HG03045 (cell line): ENCODE measurements at regions not wholly inside any gene's neighbourhood (a gene's known extent, or its start where the extent isn't known, plus 50 kb on each side); places are given as distances from the start of the nearest gene placed in this dataset.
"Not testable (repeated sequence)": the region's sequence is repeated elsewhere in the genome, so short reads cannot be mapped to it uniquely, and the experiment has no call there.

Experiments
- ATAC-seq: cut with Tn5 transposase; IDR thresholded peaks from one replicate; pipeline ENCODE4 v1.9.1; 2021; ENCODE audit warnings: mild to moderate bottlenecking, moderate library complexity; ENCODE audit not compliant: unreplicated experiment

DNA sequence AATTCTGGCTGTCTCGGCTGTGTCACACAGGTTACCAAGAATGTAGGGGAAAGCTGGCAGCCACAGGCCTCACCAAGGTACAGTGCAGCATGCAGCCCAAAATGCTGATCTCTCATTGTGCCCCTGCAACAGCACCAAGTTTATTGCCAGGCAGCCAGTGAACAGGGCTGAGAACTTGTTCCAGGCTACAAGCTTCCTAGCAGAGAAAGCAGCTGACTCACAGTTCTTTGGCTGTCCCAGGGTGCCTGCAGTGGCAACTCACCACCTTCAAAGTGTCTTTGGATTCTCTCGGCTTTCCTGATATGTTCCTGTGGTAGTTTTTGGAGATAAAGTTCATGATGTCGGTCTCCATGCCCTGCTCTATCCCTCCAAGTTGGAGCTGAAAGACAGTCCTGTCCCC, 719.1 kb upstream of the ANO3 start:
- ATAC-seq, result no peak

DNA sequence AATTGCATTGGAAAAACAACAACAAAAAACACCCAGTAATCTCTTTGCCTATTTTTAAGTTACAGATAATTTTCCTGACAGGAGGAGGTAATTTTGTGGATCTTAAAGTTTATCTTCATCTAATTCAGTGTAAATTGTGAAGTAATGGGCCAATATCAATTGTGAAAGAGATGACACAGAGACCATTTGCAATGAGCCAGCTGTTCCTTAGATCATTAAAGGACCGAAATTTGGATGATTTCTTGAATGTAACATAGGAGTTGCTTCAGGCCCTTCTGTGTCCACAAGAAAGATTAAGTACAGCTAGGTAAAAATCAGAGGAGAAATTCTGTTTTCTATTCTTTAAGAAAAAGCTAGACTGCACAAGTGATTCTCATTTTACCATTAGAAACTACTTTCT, 718.5 kb upstream of the ANO3 start:
- ATAC-seq, result no peak

DNA sequence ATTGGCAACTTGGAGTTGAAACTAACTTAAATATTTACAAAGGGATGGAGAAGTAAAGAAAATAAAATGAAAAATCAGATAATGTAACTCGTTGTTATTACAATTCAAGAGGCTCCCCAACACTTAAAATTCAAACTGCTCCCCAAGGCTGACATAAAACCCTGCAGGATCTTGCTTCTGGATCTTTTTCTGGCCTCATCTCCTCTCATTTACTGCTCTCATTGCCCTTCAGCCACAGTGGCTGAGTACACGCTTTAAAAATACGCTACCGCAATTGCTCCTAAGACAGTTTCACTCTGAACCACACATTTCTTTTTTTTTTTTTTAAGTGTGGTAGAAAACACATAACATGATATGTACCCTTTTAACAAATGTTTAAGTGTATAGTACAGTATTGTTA, 718.1 kb upstream of the ANO3 start:
- no peak for ATAC-seq

DNA sequence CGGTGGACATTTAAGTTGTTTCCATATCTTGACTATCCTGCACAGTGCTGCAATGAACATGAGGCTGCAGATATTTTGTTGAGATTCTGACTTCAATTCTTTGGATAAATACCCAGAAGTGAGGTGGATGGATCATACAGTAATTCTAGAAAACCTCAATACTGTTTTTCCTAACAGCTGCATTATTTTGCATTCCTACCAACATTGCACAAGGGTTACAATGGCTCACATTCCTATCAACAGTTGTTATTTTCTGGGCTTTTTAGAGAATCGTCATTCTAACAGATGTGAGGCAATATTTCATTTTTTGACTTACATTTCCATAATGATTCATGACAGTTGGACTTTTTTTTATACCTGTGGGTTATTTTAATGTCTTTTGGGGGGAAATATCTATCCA, 716.9 kb upstream of the ANO3 start:
- no peak for ATAC-seq

DNA sequence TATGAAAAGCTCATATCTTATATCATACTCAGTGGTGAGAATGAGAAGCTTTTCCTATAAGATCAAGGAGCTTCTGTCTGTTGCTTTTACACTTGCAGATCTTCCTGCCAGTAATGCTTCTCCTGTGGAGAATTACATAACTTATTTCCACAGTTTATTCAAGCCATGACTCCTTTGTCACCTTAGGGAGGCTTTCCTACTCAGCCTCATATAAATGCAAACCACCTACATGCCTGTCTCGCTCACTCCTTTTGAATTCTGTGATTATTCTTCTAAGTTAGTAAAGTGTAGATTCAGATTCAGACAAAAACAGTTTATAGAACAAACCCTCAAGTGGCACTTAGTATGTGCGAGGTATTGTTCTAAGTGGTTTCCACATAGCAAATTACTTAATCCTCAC, 716.1 kb upstream of the ANO3 start:
- no peak for ATAC-seq

DNA sequence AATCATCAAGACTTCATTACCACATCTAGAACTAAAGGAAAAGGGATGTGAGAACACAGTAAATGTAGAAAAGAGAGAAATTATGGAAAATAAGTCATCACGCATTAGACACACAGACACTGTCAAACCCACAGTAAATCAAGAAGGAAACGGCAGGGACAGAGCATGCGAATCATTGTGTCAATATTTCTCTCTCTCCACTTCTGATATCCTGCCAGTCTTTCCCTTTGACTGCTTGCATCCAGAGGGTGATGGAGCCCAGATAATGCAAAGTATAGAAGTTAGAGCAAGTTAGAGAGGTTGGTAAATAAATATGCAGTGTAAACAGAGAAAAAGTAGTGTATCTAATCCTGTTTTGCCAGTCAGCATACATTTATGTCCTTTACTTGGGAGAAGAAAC, 706.8 kb upstream of the ANO3 start:
- ATAC-seq, result no peak

DNA sequence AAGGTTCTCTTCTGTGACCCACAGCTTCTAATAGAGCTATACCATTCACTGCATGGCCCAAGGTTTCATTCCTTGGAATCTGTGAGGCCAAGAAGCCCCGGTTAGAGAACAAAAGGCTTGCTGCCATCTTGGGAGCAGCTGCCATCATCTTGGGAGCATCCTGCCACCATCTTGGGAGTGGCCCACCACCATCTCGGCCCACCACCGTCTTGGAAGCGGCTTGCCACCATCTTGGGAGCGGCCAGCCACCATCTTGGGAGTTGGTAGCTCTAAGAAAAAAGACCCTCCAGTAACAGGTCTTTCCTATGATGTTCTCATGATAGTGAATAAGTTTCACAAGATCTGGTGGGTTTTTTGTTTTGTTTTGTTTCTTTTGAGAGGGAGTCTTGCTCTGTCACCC, 703.9 kb upstream of the ANO3 start:
- ATAC-seq, result no peak

DNA sequence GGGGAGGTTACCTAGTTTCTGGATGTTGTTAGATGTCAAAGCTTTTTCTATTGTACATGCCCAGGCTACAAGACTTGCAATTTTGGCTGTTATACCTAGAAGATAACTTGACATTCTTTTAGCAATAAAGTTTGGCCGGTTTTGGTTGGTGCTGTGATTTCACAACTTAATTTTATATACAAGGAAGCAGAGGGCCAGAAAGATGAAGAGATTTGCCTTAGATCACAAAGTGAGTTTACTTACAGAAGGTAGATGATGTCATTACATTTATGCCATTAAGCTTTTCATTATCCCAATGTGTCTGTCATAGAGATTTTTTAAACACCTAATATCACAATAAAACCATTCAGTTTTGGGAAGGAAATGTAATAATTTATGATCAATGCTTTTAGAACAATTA, 698.7 kb upstream of the ANO3 start:
- no peak for ATAC-seq

DNA sequence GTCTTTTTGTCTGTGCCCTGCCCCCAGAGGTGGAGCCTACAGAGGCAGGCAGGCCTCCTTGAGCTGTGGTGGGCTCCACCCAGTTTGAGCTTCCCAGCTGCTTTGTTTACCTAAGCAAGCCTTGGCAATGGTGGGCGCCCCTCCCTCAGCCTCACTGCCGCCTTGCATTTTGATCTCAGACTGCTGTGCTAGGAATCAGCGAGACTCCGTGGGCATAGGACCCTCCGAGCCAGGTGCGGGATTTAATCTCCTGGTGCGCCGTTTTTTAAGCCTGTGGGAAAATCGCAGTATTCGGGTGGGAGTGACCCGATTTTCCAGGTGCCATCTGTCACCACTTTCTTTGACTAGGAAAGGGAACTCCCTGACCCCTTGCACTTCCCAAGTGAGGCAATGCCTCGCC, 682.7 kb upstream of the ANO3 start:
- not testable (repeated sequence) for ATAC-seq

DNA sequence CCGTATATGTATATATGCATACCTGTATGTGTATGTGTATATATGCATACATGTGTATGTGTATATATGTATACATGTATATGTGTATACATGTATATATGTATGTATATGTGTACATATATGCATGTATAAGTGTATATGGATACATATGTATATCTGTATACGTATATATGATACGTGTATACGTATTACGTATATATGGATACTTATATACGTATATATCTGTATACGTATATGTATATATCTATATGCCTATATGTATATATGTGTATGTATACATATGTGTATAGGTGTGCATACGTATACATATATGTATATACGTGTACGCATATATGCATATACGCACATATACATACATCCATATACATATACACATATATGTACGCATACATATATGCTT, 681.6 kb upstream of the ANO3 start:
- no peak for ATAC-seq

DNA sequence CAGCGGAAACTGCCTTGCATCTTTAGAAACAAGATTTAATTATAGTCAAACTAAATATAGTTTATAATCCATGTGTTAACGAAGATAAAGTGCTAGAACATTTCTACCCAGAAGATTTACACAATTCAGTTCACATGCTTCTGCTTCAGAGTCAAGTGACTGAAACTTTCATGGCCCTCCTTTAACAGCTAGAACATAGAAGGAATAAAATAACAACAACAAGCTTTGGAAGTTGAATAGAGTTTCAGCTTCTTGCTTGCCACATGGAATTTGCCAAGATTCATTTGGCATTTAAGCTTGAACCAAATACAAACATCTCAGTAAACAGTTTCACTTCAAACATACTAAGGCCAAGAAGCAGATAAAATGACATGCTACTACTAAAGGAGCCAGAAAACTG, 676.3 kb upstream of the ANO3 start:
- ATAC-seq, result no peak

DNA sequence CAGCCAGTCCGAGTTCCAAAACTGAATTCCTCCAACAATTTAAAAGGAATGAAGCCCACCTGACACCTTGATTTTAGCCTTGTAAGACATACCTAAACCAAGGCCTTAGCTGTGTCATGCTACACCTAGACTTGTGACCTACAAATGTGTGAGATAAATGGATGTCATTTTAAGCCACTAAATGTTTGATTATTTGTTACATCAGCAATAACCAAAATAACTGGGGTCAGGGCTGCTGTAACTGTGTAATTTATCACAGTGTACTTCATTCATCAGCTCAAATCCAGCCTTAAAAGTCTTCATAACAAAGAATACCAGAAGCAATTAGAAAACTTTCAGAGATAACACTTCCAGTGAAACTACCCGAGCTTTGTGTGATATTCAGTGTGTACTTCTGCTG, 673.0 kb upstream of the ANO3 start:
- ATAC-seq, result no peak

DNA sequence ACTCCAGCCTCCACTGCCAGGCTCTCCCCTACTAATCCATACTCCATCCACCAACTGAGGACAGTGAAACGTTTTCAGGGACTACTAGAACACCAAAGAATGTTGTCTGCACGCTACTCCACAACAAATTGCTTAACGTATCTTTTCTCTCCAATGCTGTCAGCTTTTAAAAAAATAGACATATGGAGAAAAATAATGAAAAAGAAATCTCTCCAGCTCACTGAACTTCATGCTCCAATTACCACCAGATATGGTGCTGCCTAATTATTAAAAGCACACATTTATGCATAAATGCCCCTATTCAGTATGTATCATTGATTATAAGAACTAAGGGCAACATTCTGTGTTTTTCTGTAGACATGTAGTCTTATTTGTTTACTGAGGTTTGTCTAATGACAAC, 672.2 kb upstream of the ANO3 start:
- ATAC-seq, result no peak

DNA sequence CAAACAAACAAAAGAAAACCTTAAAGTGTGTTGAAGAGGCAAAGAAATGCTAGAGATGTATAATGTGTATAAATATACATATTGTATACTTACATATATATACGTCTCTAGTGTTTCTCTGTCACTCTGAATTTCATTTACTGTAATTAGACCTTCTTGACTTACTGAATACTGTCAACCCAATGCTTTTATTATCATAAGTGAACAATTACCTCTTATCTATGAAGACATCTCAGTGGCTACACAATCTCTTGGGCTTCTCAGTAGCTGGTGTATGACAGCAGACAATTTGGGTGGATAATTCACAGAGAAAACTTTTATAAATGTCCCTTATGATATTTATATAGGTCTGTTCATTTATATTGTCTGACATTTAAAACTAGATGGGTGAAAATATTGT, 664.1 kb upstream of the ANO3 start:
- no peak for ATAC-seq

DNA sequence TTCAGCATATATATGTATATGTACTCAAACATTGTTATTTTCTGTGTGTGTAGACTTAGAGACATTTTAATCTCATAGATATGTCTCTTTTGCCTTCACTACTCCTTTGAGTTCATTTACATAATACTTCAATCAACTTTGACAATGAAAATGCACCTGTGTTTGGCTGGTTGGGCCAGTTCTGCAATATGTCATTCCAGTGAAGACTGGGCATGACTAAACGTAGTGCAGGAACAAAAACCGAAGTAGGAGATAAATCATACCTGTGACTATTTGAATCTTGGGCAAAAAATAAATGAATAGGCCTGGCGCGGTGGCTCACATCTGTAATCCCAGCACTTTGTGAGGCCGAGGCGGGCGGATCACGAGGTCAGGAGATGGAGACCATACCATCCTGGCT, 640.0 kb upstream of the ANO3 start:
- no peak for ATAC-seq

DNA sequence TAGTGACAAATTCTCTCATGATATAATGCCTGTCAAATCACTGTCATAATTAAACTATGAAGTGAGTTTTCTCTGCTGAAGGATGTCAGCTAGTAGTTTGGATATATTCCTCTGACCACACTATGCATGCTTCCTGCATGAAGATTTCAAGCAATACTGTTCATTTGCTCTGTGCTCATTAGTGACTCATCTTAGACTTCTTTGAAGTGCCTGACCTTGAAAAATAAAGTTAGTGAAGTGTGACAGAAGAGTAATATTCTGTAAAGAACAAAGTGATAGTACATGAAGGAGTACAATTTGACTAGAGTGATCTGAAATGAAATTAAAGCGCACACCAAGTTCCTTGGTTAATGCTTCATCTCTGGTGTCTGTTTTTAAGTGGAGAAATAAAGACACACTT, 629.5 kb upstream of the ANO3 start:
- ATAC-seq, result no peak

DNA sequence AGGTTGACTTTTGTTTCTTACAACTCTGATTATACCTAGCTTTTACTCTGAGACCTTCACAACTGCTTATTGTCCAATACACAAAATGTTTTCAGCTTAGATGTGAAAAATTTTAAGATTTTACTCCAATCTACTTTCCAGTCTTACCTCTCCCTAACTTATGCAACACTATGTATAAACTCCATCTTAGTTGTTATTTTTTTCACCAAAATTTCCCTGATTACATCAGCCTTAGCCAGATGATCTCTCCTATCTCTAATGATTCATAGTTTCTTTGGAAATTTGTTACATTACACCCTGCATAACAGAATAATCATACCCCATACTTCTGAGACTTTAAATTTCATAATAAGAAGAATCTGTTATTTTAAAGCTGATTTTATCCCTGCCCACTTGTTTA, 621.0 kb upstream of the ANO3 start:
- no peak for ATAC-seq

DNA sequence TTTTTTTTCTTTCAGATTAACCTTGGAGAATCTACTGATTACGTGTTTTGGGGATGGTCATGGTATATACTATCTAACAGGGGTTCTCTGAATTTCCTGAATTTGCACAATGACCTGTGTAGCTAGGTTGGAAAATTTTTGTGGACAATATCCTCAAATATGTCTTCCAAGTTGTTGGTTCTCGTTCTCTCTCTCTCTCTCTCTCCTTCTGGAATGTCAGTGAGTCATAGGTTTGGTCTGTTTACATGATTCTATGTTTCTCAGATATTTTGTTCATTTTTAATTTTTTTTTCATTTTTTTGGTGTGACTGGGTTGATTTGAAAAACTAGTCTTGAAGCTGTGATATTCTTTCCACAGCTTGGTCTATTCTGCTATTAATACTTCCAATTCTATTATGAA, 604.0 kb upstream of the ANO3 start:
- no peak for ATAC-seq

DNA sequence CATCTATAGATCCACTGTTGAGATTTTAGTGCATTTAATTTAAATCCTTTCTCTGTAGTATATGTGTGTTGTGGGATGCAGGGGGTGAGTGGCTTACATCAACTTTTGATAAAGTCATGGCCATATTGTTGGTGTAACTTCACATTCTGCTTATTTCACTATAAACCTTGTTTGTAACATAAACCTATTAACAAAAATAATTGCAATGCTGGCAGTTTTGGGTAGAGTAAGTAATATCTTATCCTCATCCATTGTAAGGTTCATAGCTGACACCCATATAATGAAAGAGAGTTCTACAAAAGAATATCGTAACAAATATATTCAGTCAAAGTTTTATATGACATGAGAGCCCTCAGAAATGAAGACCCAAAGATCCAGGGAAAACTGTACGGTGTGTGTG, 601.7 kb upstream of the ANO3 start:
- no peak for ATAC-seq

DNA sequence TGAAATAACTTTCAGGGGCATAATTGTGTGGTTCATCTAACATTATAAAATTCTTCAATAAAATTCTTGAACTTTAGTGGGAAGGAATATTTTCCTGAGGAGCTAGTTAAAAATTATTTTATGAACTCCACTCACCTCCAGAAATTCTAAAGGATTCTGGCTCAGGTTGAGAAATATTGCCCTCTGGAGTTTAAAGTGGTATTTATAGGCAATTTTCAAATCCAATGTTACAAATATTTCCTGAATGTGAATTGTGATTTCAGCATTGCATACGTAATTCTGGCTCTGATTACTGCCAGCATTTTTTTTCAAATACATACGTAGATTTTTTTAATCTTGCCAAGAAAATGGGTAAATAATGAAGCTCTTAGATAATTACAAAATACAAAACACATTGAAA, 598.2 kb upstream of the ANO3 start:
- ATAC-seq, result no peak

DNA sequence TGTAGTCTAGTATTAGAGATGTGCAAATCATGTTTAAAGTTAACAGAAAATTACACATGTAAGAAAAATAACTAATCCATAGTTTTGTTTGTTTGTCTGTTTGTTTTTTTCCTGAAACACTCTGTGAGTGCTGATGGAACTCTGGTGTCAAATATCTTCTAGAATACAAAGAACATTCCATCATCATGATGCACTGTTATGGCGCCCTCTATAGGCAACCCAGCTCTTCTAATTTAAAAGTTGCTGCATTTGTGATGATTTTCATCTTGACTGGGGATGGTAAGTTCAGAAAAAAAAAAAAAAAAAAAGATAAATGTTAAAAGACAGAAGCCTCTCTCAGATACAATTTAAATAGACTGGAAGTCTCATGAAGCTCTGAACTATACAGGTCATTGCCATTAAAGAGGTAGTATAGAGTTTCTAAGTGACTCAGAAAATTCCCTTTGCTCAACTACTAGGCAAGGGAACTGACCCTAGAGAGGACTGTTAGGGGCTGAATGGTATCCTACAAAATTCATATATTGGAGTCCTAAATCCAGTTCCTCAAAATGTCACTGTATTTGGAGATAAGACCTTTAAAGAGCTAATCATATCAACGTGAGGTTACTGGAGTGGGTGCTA, 597.2 kb upstream of the ANO3 start:
- no peak for ATAC-seq

DNA sequence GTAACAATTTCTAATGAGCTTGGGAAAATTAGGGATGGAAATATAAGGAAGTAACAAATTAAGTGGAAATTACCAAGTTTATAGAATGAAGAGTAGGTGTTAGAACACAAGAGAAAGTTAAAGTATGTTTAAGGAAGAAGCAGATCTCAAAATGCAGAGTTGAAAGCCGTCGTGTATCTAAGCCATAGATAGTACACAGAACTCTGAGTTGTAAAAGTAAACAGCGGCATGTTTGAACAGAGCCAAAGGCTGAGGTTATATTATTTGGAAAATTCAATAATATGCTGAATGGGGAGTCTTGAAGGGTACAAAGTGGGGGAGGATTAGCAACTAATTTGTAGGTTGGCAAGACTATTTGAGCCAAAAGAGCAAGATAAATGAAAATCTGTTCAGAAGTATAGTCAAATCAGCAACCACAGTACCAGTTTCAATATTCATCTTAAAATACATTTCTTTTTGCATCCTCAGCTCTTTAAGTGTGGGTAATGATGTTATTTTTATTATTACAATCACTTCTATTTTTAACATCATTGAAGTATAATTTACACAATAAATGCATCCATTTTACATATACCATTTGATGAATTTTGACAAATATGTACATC, 594.8 kb upstream of the ANO3 start:
- ATAC-seq, result no peak

DNA sequence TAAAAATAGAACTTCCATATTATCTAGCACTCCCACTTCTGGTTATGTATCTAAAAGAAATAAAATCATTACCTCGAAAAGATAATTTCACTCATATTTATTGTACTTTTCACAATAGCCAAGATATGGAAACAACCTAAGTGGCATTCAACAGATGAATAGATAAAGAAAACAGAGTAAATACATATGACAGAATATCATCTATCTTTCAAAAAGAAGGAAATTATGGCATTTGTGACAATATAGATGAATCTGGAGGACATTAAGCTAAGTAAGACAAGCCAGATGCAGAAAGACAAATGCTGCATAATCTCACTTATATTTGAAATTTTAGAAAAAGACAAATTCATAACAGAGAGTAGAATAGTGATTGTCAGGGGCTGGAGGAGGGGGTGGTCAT, 590.0 kb upstream of the ANO3 start:
- ATAC-seq, result no peak
